HG02623 (cell line): ENCODE measurements at regions not wholly inside any gene's neighbourhood (a gene's known extent, or its start where the extent isn't known, plus 50 kb on each side); places are given as distances from the start of the nearest gene placed in this dataset.

Experiments used
- ATAC-seq: cut with Tn5 transposase; IDR thresholded peaks from one replicate; pipeline ENCODE4 v1.9.1; 2021; ENCODE audit warnings: moderate library complexity; ENCODE audit not compliant: unreplicated experiment

GRCh38 chr13:26942184-26942583 lies 181.6 kb upstream of the GPR12 start:
- no peak for ATAC-seq

- ATAC-seq, result no peak
These were observed 181.0 kb upstream of the GPR12 start for GRCh38 chr13:26941345-26942174.

- no peak for ATAC-seq
These were observed 173.5 kb upstream of the GPR12 start for GRCh38 chr13:26934096-26934495.

- no peak for ATAC-seq
These were observed 171.9 kb upstream of the GPR12 start for GRCh38 chr13:26932465-26932864.

GRCh38 chr13:26929971-26930730 lies 169.6 kb upstream of the GPR12 start:
- peak; percentile 48 for ATAC-seq

GRCh38 chr13:26927511-26927910 lies 166.9 kb upstream of the GPR12 start:
- ATAC-seq, result no peak

GRCh38 chr13:26926371-26926770 lies 165.8 kb upstream of the GPR12 start:
- ATAC-seq, result no peak

- ATAC-seq, result no peak
These were observed 163.4 kb upstream of the GPR12 start for GRCh38 chr13:26923824-26924605.

- no peak for ATAC-seq
These were observed 161.3 kb upstream of the GPR12 start for GRCh38 chr13:26921918-26922317.

- no peak for ATAC-seq
These were observed 160.2 kb upstream of the GPR12 start for GRCh38 chr13:26920614-26921355.

GRCh38 chr13:26919732-26920131 lies 159.1 kb upstream of the GPR12 start:
- no peak for ATAC-seq

- no peak for ATAC-seq
These were observed 158.7 kb upstream of the GPR12 start for GRCh38 chr13:26919311-26919710.

- ATAC-seq, result no peak
These were observed 154.0 kb upstream of the GPR12 start for GRCh38 chr13:26914624-26915023.

GRCh38 chr13:26914148-26914547 lies 153.6 kb upstream of the GPR12 start:
- no peak for ATAC-seq

GRCh38 chr13:26910754-26911465 lies 150.3 kb upstream of the GPR12 start:
- no peak for ATAC-seq

- ATAC-seq, result no peak
These were observed 148.9 kb upstream of the GPR12 start for GRCh38 chr13:26909477-26909876.

GRCh38 chr13:26908126-26908525 lies 147.5 kb upstream of the GPR12 start:
- ATAC-seq, result no peak

- no peak for ATAC-seq
These were observed 138.6 kb upstream of the GPR12 start for GRCh38 chr13:26899202-26899601.

- ATAC-seq, result no peak
These were observed 137.3 kb upstream of the GPR12 start for GRCh38 chr13:26897706-26898550.
